CD4-positive, alpha-beta T cell (primary cell): ENCODE measurements at regions not wholly inside any gene's neighbourhood (a gene's known extent, or its start where the extent isn't known, plus 50 kb on each side); places are given as distances from the start of the nearest gene placed in this dataset.

Source experiments
- ATAC-seq: fragments of 200-7000 bp; cut with Tn5 transposase; one replicate; pipeline ENCODE4 v1.10.0; 2022; ENCODE audit warnings: mild to moderate bottlenecking; ENCODE audit not compliant: poor library complexity
- CTCF ChIA-PET: fragments of 350-600 bp; sonication (Branson Sonifier 250); formaldehyde crosslinking; loops from one replicate; lab custom pipeline; 2021; ENCODE audit warnings: antibody characterized with exemption, inconsistent platforms; lab: Charles Lee
- POLR2A ChIA-PET: fragments of 350-600 bp; sonication (Branson Sonifier 250); formaldehyde crosslinking; loops from one replicate; lab custom pipeline; 2021; ENCODE audit warnings: antibody characterized with exemption, inconsistent platforms; lab: Charles Lee
- DNase-seq, 14 experiments: peaks; one replicate each; pipeline ENCODE4 v3.0.0-alpha.2; 2013 to 2020; ENCODE audit warnings: mixed read lengths in 2 of 14
- H3K27ac ChIP-seq, 2 donors: one replicate each; pipeline versions ENCODE4 v1.5.1 to v1.7.0; 2013; ENCODE audit warnings: low read length in 2 of 2, low read depth in 1 of 2, mild to moderate bottlenecking in 1 of 2
- H3K27me3 ChIP-seq, 2 experiments: 1 replicate in 1 of 2; 2 replicates in 1 of 2; pipeline versions ENCODE4 v1.6.1 to v1.7.0; 2013; ENCODE audit warnings: low read length in 2 of 2, control low read depth in 1 of 2, mild to moderate bottlenecking in 1 of 2, moderate library complexity in 1 of 2; ENCODE audit not compliant: insufficient read depth in 2 of 2, control insufficient read depth in 1 of 2
- H3K36me3 ChIP-seq: one replicate; pipeline ENCODE4 v1.6.1; 2013; ENCODE audit warnings: low read length, control low read depth; ENCODE audit not compliant: insufficient read depth
- H3K4me1 ChIP-seq: one replicate; pipeline ENCODE4 v1.6.1; 2013; ENCODE audit warnings: low read length, control low read depth; ENCODE audit not compliant: insufficient read depth
- H3K4me3 ChIP-seq: one replicate; pipeline ENCODE4 v1.5.1; 2013; ENCODE audit warnings: mild to moderate bottlenecking, low read length, moderate library complexity
- H3K9me3 ChIP-seq, 2 experiments: 1 replicate in 1 of 2; 2 replicates in 1 of 2; pipeline versions ENCODE4 v1.6.1 to v1.7.0; 2013; ENCODE audit warnings: low read length in 2 of 2, mild to moderate bottlenecking in 2 of 2, control low read depth in 1 of 2, moderate library complexity in 1 of 2; ENCODE audit not compliant: control insufficient read depth in 1 of 2, insufficient read depth in 1 of 2
- H3K27ac Mint-ChIP-seq: one replicate; pipeline ENCODE4 v1.8.0; 2020; ENCODE audit warnings: mixed read lengths
- H3K27me3 Mint-ChIP-seq: one replicate; pipeline ENCODE4 v1.8.0; 2021; ENCODE audit warnings: mixed read lengths
- H3K36me3 Mint-ChIP-seq: one replicate; pipeline ENCODE4 v1.8.0; 2021; ENCODE audit warnings: low read depth, mixed read lengths
- H3K4me1 Mint-ChIP-seq: one replicate; pipeline ENCODE4 v1.8.0; 2021; ENCODE audit warnings: low read depth, mixed read lengths
- H3K4me3 Mint-ChIP-seq: one replicate; pipeline ENCODE4 v1.8.0; 2020; ENCODE audit warnings: mild to moderate bottlenecking, mixed read lengths
- H3K9me3 Mint-ChIP-seq: one replicate; pipeline ENCODE4 v1.8.0; 2020; ENCODE audit warnings: mixed read lengths
- intact Hi-C, 2 experiments: fragments of 100-400 bp; cut with DNase I in 1 of 2; cut with micrococcal nuclease in 1 of 2; formaldehyde crosslinking; loops; one replicate each; pipeline versions ENCODE4 v1.15.1 to v1.9.0; 2023 to 2025; cut with DNase I, micrococcal nuclease
- TF ChIP-seq, protein P1 (sequence below): fragments of 200-600 bp; IDR thresholded peaks from one replicate; pipeline ENCODE4 v1.8.0; 2022; ENCODE audit warnings: antibody characterized with exemption, mild to moderate bottlenecking

DNA sequence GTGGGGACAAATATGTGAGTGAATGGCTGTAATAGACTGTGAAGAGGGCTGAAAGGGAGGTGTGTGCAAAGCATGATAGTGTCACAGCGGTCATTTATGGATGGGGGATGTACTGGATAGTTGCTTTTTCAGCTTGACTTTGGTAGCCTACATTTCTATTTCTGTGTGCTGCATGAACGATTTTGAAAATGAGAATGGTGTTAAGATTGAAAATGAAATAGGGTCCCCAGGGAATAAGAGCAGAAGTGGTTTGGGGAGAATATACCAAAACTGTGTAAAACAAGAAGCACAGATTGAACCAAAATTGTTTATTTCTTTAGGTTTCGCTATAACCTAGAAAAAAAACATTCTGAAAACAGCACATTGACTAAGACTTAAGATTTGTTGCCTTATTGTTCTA is 58.8 kb upstream of the CLNK start:
- ChIA-PET POLR2A (no interaction called here), CTCF (no interaction called here)
- Histone ChIP-seq H3K36me3 (no peaks in the 10 kb centered on the region), H3K4me3 (no peak overlapping the region), H3K27ac (no peak overlapping the region), H3K4me1 (no peaks in the 10 kb centered on the region), H3K9me3 (no peaks in the 10 kb centered on the region), H3K27me3 (no peaks in the 10 kb centered on the region)
- intact Hi-C loops = no loop called here
- Mint-ChIP-seq H3K27me3 (no peaks in the 10 kb centered on the region), H3K27ac (no peak overlapping the region), H3K36me3 (no peaks in the 10 kb centered on the region), H3K9me3 (no peaks in the 10 kb centered on the region), H3K4me3 (no peak overlapping the region), H3K4me1 (no peaks in the 10 kb centered on the region)
- ATAC-seq (no peak), DNase-seq (no peak)
- TF ChIP-seq, protein P1, sequence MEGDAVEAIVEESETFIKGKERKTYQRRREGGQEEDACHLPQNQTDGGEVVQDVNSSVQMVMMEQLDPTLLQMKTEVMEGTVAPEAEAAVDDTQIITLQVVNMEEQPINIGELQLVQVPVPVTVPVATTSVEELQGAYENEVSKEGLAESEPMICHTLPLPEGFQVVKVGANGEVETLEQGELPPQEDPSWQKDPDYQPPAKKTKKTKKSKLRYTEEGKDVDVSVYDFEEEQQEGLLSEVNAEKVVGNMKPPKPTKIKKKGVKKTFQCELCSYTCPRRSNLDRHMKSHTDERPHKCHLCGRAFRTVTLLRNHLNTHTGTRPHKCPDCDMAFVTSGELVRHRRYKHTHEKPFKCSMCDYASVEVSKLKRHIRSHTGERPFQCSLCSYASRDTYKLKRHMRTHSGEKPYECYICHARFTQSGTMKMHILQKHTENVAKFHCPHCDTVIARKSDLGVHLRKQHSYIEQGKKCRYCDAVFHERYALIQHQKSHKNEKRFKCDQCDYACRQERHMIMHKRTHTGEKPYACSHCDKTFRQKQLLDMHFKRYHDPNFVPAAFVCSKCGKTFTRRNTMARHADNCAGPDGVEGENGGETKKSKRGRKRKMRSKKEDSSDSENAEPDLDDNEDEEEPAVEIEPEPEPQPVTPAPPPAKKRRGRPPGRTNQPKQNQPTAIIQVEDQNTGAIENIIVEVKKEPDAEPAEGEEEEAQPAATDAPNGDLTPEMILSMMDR = no peak

GRCh38 chr4:10741961-10742699 is 57.6 kb upstream of the CLNK start:
- H3K27ac ChIP-seq = no peak overlapping the region
- intact Hi-C loops = no loop called here
- no peaks in the 10 kb centered on the region for H3K27me3 ChIP-seq
- H3K27me3 Mint-ChIP-seq = no peaks in the 10 kb centered on the region
- H3K4me1 Mint-ChIP-seq = no peaks in the 10 kb centered on the region
- no peaks in the 10 kb centered on the region for H3K9me3 ChIP-seq
- H3K36me3 ChIP-seq = no peaks in the 10 kb centered on the region
- H3K36me3 Mint-ChIP-seq = no peaks in the 10 kb centered on the region
- TF ChIP-seq, protein P1 = no peak
- ChIA-PET CTCF (no interaction called here), POLR2A (no interaction called here)
- H3K4me3 ChIP-seq = no peak overlapping the region
- no peak for ATAC-seq
- no peaks in the 10 kb centered on the region for H3K9me3 Mint-ChIP-seq
- no peaks in the 10 kb centered on the region for H3K4me1 ChIP-seq
- no peak for DNase-seq
- no peak overlapping the region for H3K4me3 Mint-ChIP-seq
- H3K27ac Mint-ChIP-seq = no peak overlapping the region

GRCh38 chr4:10740891-10741620 is 56.5 kb upstream of the CLNK start:
- POLR2A ChIA-PET = no interaction called here
- Histone ChIP-seq H3K9me3 (no peaks in the 10 kb centered on the region), H3K27ac (no peak overlapping the region), H3K4me1 (no peaks in the 10 kb centered on the region), H3K4me3 (no peak overlapping the region), H3K36me3 (no peaks in the 10 kb centered on the region), H3K27me3 (no peaks in the 10 kb centered on the region)
- H3K9me3 Mint-ChIP-seq = no peaks in the 10 kb centered on the region
- no peaks in the 10 kb centered on the region for H3K4me1 Mint-ChIP-seq
- H3K27ac Mint-ChIP-seq = no peak overlapping the region
- ATAC-seq = no peak
- no peak overlapping the region for H3K4me3 Mint-ChIP-seq
- H3K36me3 Mint-ChIP-seq = no peaks in the 10 kb centered on the region
- intact Hi-C loops = no loop called here
- no peaks in the 10 kb centered on the region for H3K27me3 Mint-ChIP-seq
- no peak for DNase-seq
- CTCF ChIA-PET = no interaction called here
- TF ChIP-seq, protein P1 = no peak
